Loucy (cell line): ENCODE measurements at regions not wholly inside any gene's neighbourhood (a gene's known extent, or its start where the extent isn't known, plus 50 kb on each side); places are given as distances from the start of the nearest gene placed in this dataset.

Experiments
- CTCF ChIP-seq: fragments of 200-600 bp; sonication (generic); conservative IDR thresholded peaks from 2 replicates; pipeline ENCODE4 v1.5.1; 2014; ENCODE audit warnings: mild to moderate bottlenecking, antibody characterized with exemption, low read length
- EZH2phosphoT487 ChIP-seq: fragments of 200-600 bp; IDR thresholded peaks from 2 replicates; pipeline ENCODE4 v1.6.1; 2018; ENCODE audit warnings: antibody characterized with exemption, mild to moderate bottlenecking, moderate library complexity, borderline replicate concordance

GRCh38 chr12:126811391-126811790 is 1455.6 kb upstream of the TMEM132C start:
- TF ChIP-seq CTCF = no peak
- TF ChIP-seq EZH2phosphoT487 = no peak
